ENCODE measurements at regions not wholly inside any gene's neighbourhood (a gene's known extent, or its start where the extent isn't known, plus 50 kb on each side); places are given as distances from the start of the nearest gene placed in this dataset.

DNA sequence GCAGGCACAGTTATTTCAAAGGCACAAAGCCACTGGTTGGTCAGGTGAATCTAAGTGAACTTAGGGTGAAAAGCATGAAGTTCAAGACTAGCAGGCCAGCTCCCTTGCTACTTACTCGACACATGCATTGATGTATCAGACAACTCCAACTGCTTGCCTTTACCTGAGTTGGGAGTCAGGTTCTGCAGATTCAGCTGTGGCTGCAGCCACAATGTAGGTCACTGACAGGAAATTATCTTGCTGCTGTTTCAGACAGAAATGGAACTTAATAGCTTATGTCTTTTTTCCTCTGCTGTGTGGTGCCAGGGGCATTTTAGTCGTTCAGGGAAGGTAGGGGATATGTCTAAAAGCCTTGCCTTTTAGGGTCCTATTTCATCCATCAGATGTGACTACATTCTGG lies 125.6 kb upstream of the RPH3A start:
- Mint-ChIP-seq H3K9me3 (ENCODE audit: low read depth) (no peaks in the 10 kb centered on the region), H3K4me3 (ENCODE audit: unreplicated experiment) (no peak overlapping the region), H3K36me3 (ENCODE audit: low read depth) (no peaks in the 10 kb centered on the region), H3K4me1 (ENCODE audit: low read depth) (no peaks in the 10 kb centered on the region), H3K27ac (ENCODE audit: unreplicated experiment) (no peak overlapping the region), H3K27me3 (ENCODE audit: low read depth) (no peaks in the 10 kb centered on the region)
- TF ChIP-seq, protein P1, sequence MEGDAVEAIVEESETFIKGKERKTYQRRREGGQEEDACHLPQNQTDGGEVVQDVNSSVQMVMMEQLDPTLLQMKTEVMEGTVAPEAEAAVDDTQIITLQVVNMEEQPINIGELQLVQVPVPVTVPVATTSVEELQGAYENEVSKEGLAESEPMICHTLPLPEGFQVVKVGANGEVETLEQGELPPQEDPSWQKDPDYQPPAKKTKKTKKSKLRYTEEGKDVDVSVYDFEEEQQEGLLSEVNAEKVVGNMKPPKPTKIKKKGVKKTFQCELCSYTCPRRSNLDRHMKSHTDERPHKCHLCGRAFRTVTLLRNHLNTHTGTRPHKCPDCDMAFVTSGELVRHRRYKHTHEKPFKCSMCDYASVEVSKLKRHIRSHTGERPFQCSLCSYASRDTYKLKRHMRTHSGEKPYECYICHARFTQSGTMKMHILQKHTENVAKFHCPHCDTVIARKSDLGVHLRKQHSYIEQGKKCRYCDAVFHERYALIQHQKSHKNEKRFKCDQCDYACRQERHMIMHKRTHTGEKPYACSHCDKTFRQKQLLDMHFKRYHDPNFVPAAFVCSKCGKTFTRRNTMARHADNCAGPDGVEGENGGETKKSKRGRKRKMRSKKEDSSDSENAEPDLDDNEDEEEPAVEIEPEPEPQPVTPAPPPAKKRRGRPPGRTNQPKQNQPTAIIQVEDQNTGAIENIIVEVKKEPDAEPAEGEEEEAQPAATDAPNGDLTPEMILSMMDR (IDR thresholded peaks at IDR 0.05) = no peak
- DNase-seq (ENCODE audit: low spot score) = no peak

DNA sequence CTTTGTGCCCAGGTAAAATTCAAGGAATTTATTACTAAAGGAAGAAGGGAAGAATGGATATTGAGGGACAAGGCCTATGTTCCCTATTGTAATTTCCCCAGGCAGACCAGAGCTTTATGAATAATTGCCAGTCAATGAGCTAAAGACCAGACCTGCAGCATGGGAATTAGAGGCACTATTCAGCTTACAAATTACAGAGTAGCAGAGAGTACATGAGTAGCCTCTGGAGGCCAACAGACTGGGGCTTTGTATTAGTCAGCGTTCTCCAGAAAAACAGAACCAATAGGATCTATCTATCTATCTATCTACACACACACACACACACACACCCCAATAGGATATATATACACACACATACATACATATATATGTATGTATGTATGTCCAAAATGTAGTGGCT lies 120.0 kb upstream of the RPH3A start:
- Mint-ChIP-seq H3K27ac (ENCODE audit: unreplicated experiment) (no peak overlapping the region), H3K9me3 (ENCODE audit: low read depth) (no peaks in the 10 kb centered on the region), H3K27me3 (ENCODE audit: low read depth) (peaks cover 7% of the 10 kb centered on the region), H3K4me1 (ENCODE audit: low read depth) (no peaks in the 10 kb centered on the region), H3K4me3 (ENCODE audit: unreplicated experiment) (no peak overlapping the region), H3K36me3 (ENCODE audit: low read depth) (no peaks in the 10 kb centered on the region)
- DNase-seq (ENCODE audit: low spot score) = no peak
- TF ChIP-seq, protein P1 (IDR thresholded peaks at IDR 0.05) = no peak

DNA sequence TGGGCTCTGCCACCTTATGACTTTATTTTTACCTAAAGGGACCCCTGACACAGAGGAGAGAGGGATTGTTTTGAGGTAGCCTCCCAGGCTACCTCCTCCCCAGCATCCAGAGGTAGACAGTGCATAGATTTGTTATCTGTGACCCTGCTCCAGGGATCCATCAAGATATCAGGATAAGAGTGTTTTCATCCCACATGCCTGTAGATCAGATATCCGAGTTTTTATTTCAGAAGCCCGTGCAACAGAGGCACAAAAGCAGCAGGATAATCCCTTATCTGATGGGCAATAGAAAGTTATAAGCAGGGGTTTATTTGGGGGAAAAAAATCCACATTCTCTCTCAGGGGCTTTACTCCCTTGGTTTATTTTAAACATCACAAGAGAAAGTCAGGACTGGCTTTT lies 117.0 kb upstream of the RPH3A start:
- Mint-ChIP-seq H3K9me3 (ENCODE audit: low read depth) (no peaks in the 10 kb centered on the region), H3K4me1 (ENCODE audit: low read depth) (no peaks in the 10 kb centered on the region), H3K27me3 (ENCODE audit: low read depth) (peaks cover 10% of the 10 kb centered on the region), H3K27ac (ENCODE audit: unreplicated experiment) (no peak overlapping the region), H3K4me3 (ENCODE audit: unreplicated experiment) (no peak overlapping the region), H3K36me3 (ENCODE audit: low read depth) (no peaks in the 10 kb centered on the region)
- no peak for DNase-seq (ENCODE audit: low spot score)
- TF ChIP-seq, protein P1 (IDR thresholded peaks at IDR 0.05) = no peak

DNA sequence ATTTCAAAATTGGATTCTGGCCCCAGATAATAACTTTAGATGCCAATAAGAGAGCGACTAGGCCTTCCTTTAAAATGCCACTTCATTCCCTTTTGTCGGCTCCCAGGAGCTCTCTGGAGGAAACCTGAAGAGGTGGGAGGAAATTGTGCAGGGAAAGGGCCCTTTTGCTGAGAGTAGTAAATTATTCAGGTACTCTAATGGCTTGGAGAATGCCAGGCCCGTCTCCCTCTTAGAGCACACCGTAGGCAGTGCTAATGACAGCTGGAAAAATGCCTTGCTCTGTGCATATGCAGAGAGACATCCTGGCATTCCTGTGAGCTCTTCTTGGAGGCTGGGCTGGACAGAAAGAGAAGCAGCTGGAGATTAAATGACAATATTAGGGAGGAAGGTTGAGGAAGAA lies 115.0 kb upstream of the RPH3A start:
- H3K27me3 Mint-ChIP-seq (ENCODE audit: low read depth) = peaks cover 22% of the 10 kb centered on the region
- TF ChIP-seq, protein P1 (IDR thresholded peaks at IDR 0.05) = no peak
- H3K36me3 Mint-ChIP-seq (ENCODE audit: low read depth) = no peaks in the 10 kb centered on the region

DNA sequence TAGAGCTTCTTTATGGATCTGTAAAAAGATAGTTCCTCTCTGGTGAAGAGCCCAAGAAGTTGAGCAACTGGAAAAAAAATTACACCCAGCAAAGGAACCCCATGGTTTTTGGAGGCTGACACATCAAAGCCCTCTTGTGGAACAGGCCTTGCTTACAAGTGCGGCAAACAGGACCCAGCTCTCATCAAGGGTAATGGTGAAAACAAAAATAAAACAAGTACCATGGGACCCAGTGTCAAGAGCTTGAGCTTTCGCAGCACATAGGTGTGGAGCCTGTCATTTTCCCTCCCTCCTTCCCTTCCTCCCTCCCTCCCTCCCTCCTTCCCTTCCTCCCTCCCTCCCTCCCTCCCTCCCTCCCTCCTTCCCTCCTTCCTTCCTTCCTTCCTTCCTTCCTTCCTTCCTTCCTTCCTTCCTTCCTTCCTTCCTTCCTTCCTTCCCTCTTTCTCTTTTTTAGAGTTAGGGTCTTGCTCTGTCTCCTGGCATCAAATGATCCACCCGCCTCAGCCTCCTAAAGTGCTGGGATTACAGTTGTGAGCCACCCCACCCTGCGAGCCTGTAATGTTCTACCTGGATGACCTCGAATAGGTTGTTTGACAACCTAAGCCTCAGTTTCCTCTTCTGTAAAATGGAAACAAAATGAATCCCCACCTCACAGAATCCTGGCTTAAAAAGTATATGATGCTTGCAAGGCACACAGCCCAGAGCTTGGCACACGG lies 114.3 kb upstream of the RPH3A start:
- Mint-ChIP-seq H3K27ac (ENCODE audit: unreplicated experiment) (no peak overlapping the region), H3K36me3 (ENCODE audit: low read depth) (no peaks in the 10 kb centered on the region), H3K4me1 (ENCODE audit: low read depth) (no peaks in the 10 kb centered on the region), H3K9me3 (ENCODE audit: low read depth) (no peaks in the 10 kb centered on the region), H3K27me3 (ENCODE audit: low read depth) (peaks cover 22% of the 10 kb centered on the region), H3K4me3 (ENCODE audit: unreplicated experiment) (no peak overlapping the region)
- no peak for DNase-seq (ENCODE audit: low spot score)
- TF ChIP-seq, protein P1 (IDR thresholded peaks at IDR 0.05) = no peak

More for the DNA sequence above, 115.0 kb upstream of the RPH3A start:
- Mint-ChIP-seq H3K27ac (ENCODE audit: unreplicated experiment) (no peak overlapping the region), H3K4me1 (ENCODE audit: low read depth) (no peaks in the 10 kb centered on the region), H3K4me3 (ENCODE audit: unreplicated experiment) (no peak overlapping the region), H3K9me3 (ENCODE audit: low read depth) (no peaks in the 10 kb centered on the region)
- DNase-seq (ENCODE audit: low spot score) = no peak
